HG03095 (cell line): ENCODE measurements at regions not wholly inside any gene's neighbourhood (a gene's known extent, or its start where the extent isn't known, plus 50 kb on each side); places are given as distances from the start of the nearest gene placed in this dataset.

Experiments
- ATAC-seq: cut with Tn5 transposase; IDR thresholded peaks from one replicate; pipeline ENCODE4 v1.9.1; 2021; ENCODE audit warnings: moderate library complexity; ENCODE audit not compliant: unreplicated experiment

GRCh38 chr2:150985741-150986140 is 275.9 kb downstream of the RBM43 start:
- ATAC-seq, result no peak

DNA sequence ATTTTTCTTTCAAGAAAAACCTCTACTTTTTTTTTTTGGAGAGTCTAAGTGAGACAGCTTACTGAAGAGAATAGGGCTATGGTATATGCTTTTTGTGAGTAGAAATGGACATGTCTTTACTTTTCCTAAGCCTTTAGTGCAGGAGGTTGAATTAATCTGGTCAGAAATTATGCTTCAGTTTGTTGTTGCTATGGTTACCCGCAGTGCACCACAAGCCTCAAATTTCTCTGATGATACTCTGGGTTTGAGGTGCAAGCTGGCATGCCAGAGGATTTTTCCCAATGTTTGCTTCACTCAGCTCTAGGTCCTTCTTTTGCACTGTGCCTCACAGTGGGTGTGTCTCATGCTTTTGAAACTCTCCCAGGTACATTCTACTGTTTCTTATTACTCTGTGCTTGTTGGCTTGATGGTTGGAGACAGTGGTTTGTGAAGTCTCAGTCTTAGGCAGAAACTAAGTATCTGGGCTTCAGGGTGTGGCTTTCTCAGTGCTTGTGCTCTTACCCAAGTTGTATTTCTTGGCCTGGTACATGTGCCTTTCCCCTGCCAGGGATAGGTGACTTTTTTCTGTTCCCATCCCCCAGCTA is 278.3 kb downstream of the RBM43 start:
- no peak for ATAC-seq

DNA sequence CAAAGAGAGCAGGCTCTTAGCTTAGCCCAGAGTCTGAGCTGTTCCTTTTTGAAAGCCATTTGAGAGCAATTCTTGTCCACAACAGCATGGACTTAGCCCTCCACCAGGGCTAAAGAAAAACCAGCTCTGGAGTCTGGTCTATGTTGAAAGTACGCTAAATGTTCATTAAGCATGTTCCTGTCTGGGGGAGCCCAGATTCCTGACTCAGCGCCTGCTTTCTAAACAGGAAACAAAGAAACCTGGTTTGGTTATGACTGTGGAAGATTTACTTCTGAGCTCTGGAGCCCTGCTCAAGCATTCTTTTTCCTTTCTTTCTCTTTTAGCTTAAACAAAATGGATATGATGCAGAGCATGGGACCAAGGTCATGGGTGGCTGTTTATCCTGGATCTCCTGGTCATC is 279.8 kb downstream of the RBM43 start:
- ATAC-seq, result no peak

GRCh38 chr2:150978053-150978452 is 283.6 kb downstream of the RBM43 start:
- no peak for ATAC-seq

DNA sequence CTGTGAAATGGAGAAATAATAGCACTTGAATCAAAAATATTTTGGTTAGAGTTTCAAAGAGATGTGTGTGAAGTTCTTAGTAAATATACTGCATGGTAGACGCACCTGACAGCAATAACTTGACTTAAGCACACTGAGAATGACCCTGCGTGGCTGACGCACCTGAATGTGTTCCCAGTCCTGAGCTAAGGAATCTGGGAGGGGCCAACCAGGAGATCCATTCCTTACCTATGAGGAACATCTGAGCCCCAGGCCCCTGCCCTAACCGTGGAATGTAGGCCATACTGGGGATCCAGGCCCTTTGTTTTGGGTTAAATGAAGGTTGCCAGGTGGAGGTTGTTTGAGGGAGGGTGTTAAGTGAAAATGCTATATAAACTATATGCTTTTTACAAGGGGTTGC is 284.4 kb downstream of the RBM43 start:
- no peak for ATAC-seq

DNA sequence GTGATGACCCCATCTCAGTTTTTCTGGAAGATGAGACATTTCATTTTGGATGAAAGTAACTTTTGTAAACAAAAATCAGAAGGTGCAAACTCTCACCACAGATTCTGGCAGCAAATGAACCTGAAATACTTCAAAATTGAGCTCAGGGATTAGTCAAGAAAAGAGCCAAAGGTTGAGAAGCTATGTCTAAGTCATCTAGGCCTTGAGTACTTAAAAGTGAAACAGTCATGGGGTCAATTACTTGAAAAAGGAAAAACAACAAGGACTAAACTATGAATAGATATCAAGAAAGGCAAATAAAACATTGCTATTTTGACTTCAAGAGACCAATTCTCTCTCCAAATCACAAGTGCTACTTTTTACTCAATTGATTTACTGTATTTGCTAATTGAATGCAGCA is 285.1 kb downstream of the RBM43 start:
- no peak for ATAC-seq

GRCh38 chr2:150974864-150975263 is 286.8 kb downstream of the RBM43 start:
- no peak for ATAC-seq

GRCh38 chr2:150974234-150974633 is 287.4 kb downstream of the RBM43 start:
- ATAC-seq, result no peak

- no peak for ATAC-seq
Observed at GRCh38 chr2:150971910-150972309, 289.8 kb downstream of the RBM43 start.

DNA sequence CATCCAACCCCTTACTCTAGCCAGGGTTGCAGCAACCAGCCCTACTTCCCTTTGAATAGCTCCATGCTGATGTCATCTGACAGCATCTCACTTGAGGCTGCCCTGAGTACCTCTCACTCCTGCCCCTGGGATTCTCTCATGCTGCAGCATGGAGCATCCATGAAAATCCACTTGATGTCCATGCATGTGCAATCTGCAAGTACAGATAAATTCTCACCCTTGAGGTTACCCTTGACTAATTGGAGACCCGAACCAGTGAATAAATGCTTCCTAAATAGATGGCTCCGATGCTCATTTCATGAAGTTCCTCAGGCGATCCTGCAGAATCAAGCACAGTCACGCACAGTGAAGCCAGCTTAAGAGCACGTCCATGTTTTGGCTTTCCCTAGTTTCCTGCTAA is 298.3 kb downstream of the RBM43 start:
- ATAC-seq, result no peak

GRCh38 chr2:150955231-150955630 is 306.4 kb downstream of the RBM43 start:
- no peak for ATAC-seq

- ATAC-seq, result no peak
Observed at GRCh38 chr2:150946831-150947230, 314.8 kb downstream of the RBM43 start.

- no peak for ATAC-seq
Observed at GRCh38 chr2:150944315-150944714, 317.3 kb downstream of the RBM43 start.

DNA sequence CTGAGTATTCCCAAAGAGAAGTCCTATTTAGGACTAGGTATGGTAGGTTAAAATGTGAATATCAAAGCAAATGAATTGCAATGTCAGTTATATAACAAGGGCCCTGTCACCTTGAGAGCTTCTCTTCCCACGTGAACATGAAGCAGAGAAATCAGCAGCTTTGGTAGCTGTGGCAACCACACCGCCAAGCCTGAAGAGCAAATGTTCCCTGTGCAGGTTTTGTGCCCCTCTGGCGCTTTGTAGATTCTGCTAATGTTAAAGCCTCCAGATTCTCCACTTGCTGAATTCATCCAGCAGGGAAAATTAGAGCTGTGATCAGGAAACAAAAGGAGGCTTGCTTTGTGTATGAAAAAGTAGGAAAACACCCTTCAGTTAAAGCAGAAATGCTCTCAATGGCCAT is 322.6 kb downstream of the RBM43 start:
- no peak for ATAC-seq

DNA sequence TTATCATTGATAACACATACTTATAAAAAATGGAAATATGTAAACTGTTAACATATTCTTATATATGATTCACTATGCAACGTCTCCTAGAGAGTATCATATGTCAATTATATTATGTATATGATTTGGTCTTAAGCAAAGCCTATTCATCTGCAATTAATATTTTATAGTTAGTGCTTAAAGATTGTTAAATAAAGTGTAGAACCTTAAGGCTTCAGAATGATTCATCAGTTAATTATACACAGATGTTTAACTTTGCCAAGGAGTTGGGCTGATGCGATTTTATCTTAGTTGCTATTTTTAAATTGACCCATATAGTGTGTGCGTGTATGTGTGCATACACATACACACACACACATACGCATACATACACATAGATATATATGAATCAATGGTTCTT is 323.1 kb downstream of the RBM43 start:
- ATAC-seq, result no peak

DNA sequence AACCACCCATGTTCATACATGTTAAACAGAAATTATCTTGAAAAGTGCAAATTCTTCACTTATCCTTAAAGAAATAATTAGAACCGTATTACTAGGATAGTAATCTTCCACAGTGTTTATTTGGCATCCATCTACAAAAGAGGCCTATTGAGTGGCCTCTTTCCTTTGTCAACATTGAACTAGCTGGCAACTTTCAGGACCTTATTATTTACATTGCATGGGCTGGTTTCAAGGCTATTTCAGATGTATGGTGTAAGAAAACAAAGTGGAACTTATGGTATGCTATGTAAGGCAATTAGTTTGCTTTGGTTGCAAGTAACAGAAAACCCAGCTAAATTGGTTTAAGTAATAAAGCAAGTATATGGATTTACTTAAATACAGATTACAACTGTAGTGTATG is 324.6 kb downstream of the RBM43 start:
- no peak for ATAC-seq

DNA sequence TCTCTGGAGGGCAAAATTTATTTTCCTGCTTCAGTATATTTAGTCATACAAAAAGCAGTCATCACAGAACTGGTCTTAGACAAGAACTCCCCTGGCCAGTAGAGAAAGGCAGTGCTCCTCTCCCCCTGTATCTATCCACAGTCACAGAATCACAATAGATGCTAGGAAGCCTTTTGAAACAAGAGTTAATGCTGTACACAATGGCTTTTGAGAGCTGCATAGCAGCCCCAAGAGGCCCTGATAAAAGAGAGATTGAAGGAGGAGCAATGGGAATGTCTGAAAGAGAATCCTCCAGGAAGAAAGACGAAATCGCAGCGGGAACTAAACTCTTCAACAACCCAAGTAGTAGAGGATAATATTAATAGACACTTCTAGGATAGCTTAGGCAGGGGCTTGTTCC is 330.2 kb downstream of the RBM43 start:
- ATAC-seq, result no peak

- ATAC-seq, result no peak
Observed at GRCh38 chr2:150925611-150926010, 336.1 kb downstream of the RBM43 start.

DNA sequence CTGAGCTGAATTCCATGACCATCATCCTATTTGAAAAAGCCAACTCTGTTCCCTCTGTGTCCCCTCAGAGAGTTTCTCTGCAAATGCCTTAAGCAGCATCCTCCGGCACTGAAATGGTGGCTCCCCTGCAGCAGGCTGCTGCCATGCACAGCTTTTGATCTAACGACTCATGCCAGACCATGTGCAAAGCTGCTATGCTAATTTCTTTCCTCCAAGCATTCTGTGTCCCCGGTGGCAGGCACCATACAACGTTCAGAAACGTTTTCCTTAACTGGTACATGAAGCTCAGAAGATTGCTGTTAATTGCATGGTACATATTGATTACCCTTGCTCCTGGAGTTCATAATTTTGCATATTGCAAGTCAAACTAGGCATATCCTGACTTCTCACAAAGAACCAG is 336.8 kb downstream of the RBM43 start:
- ATAC-seq, result no peak

DNA sequence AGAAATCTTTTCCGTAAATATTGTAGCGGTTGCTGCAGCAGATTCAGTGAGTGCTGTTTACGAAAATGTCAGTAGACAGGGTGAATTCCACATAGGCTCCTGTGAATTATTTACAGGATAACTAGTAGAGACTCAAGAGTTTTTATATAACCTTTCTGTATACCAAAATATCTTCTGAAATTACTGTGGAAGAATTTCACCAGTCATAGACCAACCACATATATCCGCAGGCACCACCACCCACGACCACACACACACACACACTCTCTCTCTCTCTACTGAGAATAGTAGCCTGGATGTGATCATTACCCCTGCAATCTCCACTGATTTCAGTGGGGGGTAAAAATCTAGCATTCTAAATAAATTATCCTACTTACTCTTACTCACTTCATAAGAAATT is 341.8 kb downstream of the RBM43 start:
- ATAC-seq, result no peak

DNA sequence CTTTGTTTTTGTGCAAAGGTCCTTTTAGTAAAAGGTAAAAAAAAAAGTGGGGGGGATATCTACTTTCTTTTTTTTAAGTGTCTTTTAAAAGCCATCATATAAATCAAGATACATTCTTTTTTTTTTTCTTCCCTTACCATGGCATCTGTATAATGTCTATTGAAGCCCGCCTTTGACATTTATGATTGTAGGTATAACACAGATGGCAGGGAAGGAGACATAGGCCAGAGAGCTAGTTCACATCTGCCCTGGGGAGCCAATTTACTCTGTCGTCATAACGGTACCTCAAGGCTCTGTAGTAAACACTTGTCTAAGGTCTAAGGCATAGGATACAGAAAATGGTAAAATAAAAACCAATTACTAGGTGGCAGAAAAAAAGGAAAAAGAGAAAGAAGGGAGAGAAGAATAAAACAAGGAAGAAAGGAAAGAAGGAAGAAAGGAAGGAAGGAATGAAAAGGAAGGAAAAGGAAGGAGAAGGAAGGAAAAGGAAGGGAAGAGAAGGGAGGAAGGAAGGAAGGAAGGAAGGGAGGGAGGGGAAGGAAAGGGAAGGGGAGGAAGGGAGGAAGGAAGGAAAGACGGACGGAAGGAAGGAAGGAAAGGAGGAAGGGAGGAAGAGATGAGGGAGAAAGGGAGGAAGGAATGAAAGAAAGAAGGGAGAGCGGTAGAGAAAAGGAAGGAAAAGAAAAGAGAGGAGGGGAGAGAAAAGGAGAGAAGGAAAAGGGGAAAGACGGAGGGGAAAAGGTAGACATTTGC is 343.5 kb downstream of the RBM43 start:
- no peak for ATAC-seq

DNA sequence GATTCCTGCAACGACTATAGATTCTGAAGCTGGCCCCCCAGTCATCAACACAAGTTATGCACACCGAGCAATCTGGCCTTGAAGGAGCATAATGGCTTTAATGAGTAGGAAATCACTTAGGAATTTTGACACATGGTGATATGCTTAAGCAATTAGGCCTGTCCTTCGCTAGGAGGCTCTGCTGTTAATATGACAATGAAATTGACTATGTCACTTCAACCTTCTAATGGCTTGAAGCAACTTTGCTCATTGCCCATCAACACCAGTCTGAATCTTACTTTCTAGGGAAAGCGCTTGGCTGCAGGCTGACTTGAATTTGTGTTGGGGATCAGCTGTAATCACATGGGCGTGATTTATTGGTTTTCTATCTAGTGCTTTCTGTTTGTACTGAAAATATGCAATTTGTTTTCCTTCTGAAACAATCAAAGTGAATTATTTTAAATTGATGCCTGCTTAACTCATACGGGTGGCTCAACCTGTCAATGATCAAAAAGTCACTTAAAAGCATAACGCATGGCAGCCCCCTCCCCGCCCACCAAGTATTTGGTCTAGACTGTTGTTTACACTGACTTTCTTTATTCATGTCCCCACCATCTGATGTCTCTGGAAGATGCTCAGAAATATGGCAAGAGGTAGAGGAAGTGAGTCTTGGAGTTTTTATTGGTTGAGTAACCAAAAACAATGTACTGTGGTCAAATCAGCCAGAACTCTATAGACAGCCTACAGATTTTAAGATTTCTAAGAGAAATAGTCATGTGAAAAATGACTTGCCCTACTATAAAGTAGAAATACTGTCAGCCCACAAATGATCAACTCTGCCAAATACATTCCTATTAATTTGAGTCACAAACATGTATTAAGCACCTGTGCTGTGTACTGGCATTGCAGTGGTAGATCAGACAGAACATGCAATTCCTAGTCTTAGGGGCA is 344.9 kb downstream of the RBM43 start:
- no peak for ATAC-seq
